GM19238 (cell line): ENCODE measurements at regions not wholly inside any gene's neighbourhood (a gene's known extent, or its start where the extent isn't known, plus 50 kb on each side); places are given as distances from the start of the nearest gene placed in this dataset.

ENCODE experiments used
- DNase-seq: peaks from one replicate; pipeline ENCODE4 v3.0.0; 2011; ENCODE audit warnings: low spot score; ENCODE audit not compliant: insufficient read length

DNA sequence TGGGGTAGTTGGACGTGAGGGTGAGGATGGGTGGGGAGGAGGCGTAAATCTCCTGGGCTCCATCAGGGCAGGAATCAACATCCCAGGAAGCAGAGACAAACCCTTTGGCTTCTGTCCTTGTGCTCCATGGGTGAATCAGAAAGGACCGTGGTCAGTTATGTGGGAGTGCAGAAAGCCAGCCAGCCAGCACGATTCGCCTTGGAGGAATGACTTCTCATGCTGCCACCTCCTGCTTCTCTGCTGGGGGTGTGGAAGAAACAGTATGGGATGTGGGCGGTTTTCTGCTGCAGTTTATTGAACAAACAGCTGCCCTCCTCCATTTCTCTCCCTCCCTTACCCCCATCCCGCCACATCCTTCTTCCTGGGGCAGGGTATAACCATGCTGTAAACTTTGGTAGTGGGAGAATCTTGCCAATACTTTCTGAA, 214.5 kb downstream of the SOX4 start:
- no peak for DNase-seq

DNA sequence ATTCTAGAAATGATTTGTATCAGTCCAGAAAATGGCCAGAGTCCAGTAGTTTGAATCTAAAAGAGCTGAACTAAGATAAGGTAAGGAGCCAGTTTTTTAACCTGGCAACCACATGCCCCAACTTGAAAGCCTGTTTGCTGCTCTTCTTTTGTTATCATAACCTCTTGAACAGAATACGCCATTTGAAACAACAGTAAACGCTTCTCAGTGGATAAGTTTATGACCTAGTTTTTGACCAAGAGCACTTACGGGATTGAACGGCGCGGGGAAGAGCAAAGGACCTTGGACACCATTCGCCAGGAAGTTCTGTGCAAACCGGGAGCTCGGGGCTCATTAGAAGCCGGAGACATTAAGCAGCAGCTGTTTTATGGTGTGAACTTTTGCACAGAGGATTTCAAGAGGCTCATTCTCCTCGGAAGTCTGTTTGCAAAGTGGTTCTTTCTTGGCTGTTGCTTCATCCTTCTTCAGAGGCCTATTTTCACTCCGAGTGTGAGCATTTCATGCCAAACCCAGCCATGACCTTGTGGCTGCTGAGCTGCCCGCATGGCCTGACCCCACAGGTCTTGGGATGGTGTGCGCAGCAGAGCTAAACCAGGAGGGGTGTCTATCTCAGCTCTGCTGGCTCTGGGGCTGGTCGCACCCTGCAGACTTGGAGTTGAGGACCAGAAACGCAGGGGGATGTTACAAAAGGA, 215.1 kb downstream of the SOX4 start:
- DNase-seq, result no peak

- no peak for DNase-seq
Measured at GRCh38 chr6:21811484-21811883, 217.9 kb downstream of the SOX4 start.

DNA sequence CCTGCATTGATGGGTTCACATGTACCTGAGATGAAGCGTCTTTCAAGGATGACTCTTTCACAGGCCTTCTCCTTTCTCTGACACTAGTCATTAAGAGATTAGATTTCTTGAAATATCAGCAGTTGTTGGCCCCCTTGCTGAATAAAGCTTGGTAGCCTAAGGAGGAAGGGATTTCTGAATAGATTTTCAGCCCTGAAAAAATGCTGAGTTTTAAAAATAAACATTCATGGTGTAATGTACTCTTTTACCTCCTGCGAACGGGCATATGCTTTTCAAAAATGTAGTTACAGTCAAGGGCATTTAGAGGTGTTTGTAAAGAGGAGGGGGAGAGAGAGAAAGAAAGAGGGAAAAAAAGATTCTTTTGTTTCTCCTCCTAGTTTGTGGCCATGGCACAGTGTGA, 222.7 kb downstream of the SOX4 start:
- DNase-seq, result no peak

DNA sequence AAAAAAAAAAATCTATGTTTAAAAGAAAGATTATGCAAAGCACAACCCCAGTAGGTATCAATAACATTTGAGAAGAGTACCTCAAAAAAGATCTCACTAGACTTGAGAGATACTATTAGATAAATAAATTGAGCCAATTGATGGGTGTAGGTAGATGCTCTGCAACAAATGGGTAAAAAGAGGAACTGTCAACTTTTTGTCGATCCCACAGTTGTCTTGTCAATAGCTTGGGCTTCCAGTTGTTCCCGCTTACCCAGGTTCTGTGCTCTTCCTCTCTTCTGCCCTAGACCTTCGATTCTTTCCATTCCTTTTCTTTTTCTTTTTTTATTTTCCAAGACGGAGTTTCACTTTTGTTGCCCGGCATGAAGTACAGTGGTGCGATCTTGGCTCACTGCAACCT, 226.9 kb downstream of the SOX4 start:
- DNase-seq, result no peak

GRCh38 chr6:21823371-21823770, 229.8 kb downstream of the SOX4 start:
- DNase-seq, result no peak

DNA sequence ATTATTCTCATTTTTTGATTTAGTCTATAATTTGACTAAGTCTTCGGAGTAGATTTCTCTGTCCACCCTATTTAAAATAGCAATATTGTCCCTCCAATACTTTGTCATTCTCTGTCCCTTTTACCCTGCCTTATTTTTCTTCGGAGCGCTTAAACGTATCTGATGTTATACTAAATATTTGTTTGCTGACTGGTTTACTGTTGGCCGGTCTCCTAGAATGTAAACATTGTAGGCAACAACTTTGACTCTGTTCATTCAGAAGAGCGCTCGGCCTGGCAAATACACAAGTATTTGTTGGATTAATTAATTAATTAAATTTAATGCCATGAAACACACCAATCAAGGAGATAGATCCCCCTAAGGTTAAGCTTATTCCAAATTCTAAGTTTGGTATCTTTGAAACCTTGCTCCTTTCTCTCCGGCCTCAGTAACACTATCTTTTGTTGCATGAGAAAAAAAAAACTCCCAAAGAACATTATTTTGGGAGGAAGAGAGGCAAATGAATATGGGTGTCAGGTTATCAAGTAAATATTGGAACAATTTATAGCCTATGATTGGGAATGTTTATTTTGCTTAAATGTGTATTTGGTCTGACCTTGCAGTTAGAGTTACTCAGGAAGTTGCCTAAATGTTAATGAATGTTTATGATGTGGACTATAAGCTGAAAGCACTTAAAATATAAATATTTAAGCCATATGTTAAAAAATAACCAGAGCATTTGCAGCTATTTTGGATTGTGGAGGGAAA, 231.1 kb downstream of the SOX4 start:
- no peak for DNase-seq

GRCh38 chr6:21826023-21826422, 232.5 kb downstream of the SOX4 start:
- no peak for DNase-seq

DNA sequence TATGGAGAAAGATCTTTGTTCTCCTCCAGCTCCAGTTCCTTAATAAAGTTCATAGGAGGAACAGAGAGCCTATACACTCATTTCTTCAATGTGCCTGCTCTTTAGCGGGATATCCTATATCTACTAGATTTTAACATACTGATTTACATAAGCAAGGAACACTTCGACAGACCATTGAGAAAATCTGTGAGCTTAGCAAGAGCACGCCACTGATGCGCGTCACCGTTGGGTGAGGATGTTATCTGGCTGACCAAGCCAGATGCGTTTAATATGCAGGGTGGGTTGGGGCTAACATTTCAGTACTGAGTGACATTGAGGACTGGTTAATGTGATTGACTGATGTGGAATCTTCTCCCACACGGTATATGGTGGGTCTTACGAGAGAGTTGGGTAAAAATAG, 233.4 kb downstream of the SOX4 start:
- DNase-seq, result no peak

DNA sequence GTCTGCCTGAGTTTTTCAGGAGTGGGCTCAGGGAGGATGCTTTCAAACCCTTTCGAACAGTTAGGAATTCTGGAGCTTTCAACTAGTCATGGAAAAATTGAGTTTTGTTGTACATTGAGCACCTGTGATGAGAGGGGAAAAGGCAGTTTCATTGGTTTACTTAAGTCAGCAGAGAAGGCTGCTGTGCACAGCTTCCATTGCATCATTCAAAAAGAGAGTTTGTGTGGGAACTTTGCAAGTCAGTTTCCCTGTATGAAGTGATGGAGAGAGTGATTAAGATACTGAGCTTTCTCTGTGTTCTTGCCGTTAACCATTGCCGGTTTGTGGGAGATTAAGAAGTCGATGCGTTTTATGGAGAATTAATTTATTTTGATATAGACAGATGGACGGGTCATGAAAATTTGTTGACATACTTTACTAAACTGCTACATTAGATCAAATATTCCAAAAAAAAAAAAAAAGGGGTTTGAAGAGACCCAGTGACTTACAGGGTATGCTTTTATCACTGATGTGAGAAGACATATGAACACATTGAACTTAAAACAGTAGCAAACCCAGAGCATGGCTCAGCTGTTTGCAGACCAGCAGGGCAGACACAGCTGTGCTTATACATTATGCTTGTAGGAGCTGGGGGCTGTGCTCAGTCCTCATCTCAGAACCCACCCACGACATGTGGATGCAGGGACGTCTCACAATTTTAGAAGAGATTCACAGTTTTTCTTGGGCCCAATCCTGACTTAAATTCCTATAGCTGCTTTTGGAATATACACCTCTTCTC, 234.1 kb downstream of the SOX4 start:
- no peak for DNase-seq

DNA sequence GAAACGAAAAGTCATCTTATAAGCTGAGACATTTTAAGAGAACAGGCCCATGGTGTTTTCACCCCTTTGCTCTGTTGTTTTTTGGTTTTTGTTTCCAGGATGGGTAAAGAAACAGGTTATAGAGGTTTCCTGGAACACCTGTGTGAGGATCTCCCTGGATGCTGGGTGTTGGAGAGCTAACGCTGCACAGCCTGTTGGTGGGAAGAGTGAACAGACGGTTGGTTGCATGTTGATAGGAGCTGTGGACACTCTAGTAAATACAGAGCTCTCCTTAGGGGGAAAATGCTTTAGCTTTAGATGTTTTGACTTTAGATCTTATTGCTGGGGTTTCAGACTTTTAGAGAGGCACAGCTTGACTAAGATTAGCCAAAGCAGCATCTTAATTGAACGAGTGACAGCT, 235.2 kb downstream of the SOX4 start:
- DNase-seq, result no peak

DNA sequence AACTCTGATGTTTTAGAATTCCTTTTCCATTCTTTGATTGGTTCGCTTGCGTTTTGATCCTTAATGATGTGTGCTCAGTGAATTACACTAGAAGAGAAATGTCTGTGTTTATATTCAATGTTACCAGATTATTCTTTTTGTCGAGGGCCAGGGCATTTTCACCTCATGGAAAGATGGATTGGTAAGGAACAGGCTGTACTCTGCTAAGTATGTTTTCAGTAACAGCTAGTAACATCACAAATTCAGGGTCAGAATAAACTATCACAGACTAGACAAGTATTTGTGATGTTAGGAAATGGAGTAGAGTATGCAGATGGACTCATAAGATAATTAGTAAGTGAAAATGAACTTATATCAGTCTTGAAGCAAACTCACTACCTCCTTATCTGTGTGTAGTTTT, 235.6 kb downstream of the SOX4 start:
- no peak for DNase-seq

DNA sequence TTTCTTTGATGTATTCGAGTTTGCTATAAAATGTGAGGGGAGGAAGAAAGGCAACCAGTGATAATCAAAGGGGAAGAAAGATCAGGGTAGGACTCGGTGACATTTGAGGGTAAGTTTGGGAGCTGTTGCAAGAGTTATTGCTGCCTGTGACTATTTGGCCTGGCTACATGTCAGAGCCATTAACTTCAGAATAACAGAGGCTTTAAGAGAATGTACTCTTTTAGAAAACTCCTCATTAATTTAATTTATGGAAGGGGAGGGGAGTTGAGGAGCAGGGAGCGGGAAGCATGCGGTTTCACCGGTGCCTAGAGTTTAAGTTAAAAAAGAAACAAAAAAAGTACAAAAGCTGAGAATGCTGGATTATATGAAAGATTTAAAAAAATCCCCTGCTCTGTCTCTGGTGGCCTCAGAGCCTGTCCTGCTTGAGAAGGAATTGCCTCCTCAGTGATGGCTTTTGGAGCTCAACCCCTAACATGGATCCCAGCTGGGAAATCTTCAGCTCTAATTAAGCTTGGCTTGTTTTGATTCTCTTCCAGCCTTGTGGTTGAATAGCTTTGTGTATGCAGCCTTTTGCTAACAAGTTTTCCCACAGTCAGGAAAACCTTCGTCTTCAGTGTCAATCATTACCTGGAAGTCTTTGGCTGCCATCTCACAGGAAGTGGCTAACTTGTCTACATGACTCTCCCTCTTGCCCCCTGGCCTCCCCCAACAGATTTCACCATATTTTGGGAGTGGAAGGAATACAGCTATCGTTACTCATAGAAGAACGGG, 238.2 kb downstream of the SOX4 start:
- DNase-seq, result no peak

GRCh38 chr6:21836277-21836676, 242.7 kb downstream of the SOX4 start:
- no peak for DNase-seq

GRCh38 chr6:21836772-21837425, 243.3 kb downstream of the SOX4 start:
- DNase-seq, result no peak

DNA sequence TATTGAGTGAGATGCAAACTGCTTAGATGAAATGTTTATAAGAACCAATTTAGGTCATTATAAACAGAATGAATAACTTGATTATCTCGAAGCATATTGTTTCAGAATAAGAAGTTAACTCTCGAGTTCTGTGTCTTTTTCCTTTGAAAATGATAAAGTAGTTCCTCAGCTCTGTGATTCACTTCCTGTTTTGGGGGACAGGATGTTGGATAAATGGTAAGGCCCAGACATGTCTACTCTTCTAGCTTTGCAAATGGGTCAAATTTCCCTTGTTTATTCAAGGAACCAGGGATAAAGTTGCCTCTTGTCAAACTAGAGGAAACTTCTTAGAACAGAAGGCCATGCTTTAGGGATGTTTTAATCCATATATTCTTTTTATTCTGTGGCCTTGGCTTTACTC, 246.9 kb downstream of the SOX4 start:
- DNase-seq, result no peak

DNA sequence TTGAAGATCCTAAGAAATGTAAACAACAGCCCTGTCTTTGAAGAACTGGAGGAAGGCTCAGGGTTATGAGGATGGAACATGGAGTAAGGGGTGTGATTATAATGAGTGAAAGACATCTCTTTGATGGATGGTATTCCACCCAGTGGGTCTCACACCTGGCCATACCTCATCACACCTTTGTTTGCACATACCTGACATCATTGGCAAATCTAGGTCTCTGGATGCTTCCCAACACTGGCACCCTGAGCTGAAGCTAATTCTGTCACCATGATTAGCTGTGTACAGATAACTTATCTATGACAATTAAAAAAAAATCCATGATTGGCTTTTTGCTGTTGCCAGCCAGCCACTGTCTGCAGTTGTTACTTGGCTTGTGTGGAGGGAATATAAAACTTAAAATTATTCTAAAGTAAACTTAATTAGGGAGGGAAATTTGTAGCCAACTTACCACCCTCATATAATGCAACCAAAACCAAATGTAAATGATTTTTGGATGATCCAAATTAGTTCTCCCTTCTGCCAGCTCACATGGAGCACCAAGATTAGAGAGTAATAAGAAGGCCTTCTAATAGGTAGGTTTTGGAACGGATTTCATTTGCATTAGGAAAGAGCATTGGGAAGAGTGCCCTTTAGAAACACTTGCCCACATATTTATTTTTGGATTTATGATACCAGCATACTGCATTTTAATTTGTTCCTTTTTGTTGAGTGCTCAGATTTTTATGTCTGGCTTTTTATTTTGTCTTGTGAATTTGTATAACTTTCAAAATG, 249.5 kb downstream of the SOX4 start:
- DNase-seq, result no peak

DNA sequence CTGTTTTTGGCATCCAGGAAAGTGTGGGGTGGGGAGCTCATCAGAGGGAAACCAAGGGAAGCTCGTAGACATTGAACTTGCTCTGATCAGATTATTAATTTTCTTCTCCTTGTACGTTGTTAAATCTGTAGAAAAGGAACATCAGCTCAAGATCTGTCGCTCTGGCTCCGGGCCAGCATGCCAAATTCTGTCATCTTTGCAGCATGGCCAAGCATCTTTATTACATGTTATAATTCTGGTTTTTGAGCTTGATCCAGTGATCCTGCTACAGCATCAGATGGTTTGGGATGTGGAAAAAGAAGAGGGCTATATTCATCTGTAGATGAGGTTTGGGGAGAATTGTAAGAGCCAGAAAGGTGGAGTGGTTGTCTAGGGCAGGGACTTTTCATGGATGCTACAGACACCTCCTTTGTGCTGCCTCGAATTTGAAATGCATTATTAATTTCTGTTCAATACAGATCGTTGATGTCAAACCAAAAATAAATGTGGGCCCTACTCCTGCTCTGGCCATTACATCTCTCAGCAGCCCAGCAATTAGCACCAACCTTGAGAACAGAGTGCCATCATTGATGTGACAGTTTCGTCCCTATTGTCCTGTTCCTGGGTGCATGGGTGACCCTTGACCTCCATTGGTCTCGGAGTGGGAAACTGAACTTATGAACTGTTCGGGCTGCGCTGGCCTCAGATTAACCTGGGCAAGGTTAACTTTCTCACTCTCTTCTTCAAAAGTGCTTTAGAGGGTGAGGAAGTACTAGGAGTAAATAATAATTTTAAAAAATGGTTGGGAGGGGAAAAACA, 250.8 kb downstream of the SOX4 start:
- no peak for DNase-seq

DNA sequence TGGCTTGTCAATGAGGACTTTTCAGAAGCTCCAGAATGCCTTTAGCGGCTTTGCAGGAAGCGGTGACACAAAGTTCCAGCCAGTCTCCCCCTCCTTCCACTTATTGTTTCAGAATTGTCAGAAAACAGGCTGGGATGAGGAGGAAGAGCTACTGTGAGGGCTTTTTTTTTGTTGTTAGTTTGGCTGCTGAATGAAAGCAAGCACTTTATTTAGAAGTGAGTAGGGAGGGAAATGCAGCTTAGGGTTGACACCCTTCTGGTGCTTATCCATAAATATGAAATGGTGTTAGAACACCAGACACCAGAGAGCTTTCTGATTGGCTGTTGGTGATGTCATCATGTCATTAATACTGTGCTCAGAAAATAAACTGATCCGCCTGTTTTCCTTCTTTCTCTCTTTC, 251.5 kb downstream of the SOX4 start:
- DNase-seq, result no peak
